ENCODE measurements at regions not wholly inside any gene's neighbourhood (a gene's known extent, or its start where the extent isn't known, plus 50 kb on each side); places are given as distances from the start of the nearest gene placed in this dataset.

GRCh38 chr4:26227601-26228229 lies 93.1 kb upstream of the RBPJ start:
- Histone ChIP-seq H3K27ac (no peak overlapping the region), H3K27me3 (no peaks in the 10 kb centered on the region), H3K36me3 (no peaks in the 10 kb centered on the region), H3K4me3 (no peak overlapping the region), H3K9me3 (no peaks in the 10 kb centered on the region), H3K4me1 (no peaks in the 10 kb centered on the region)
- intact Hi-C loops (cut with DNase I; ENCODE audit: low total_unique reads) (no loop called here), in situ Hi-C loops (cut with MboI; ENCODE audit: low sequenced_read_pairs in 4 of 4) (no loop called here)
- ATAC-seq, result no peak
- no peak for DNase-seq
- TF ChIP-seq POLR2A (IDR thresholded peaks at IDR 0.05), result no peak
- TF ChIP-seq CTCF (IDR thresholded peaks at IDR 0.05 in 4 of 5, conservative IDR thresholded peaks at IDR 0.05 in 1 of 5), result no peak

- TF ChIP-seq CTCF (IDR thresholded peaks at IDR 0.05 in 4 of 5, conservative IDR thresholded peaks at IDR 0.05 in 1 of 5), result no peak
- no peak for TF ChIP-seq POLR2A (IDR thresholded peaks at IDR 0.05)
- intact Hi-C loops (cut with DNase I; ENCODE audit: low total_unique reads) (no loop called here), in situ Hi-C loops (cut with MboI; ENCODE audit: low sequenced_read_pairs in 4 of 4) (no loop called here)
- no peaks in the 10 kb centered on the region for H3K36me3 ChIP-seq
- ATAC-seq, result peak; percentile 30 to 52
- no peak for DNase-seq
- no peak overlapping the region for H3K4me3 ChIP-seq
- no peaks in the 10 kb centered on the region for H3K27me3 ChIP-seq
- H3K9me3 ChIP-seq, result no peaks in the 10 kb centered on the region
- no peaks in the 10 kb centered on the region for H3K4me1 ChIP-seq
- no peak overlapping the region for H3K27ac ChIP-seq
These were observed 91.9 kb upstream of the RBPJ start for GRCh38 chr4:26228883-26229282.

GRCh38 chr4:26229974-26230373 lies 90.8 kb upstream of the RBPJ start:
- DNase-seq, result no peak
- H3K9me3 ChIP-seq, result no peaks in the 10 kb centered on the region

GRCh38 chr4:26233350-26233749 lies 87.5 kb upstream of the RBPJ start:
- in situ Hi-C loops (cut with MboI; ENCODE audit: low sequenced_read_pairs in 4 of 4) (no loop called here), intact Hi-C loops (cut with DNase I; ENCODE audit: low total_unique reads) (no loop called here)
- Histone ChIP-seq H3K9me3 (no peaks in the 10 kb centered on the region), H3K4me3 (no peak overlapping the region), H3K27ac (no peak overlapping the region), H3K4me1 (peaks cover 2 to 4% of the 10 kb centered on the region in 2 donors), H3K27me3 (no peaks in the 10 kb centered on the region), H3K36me3 (no peaks in the 10 kb centered on the region)
- DNase-seq (no peak), ATAC-seq (no peak)
- TF ChIP-seq CTCF (IDR thresholded peaks at IDR 0.05 in 4 of 5, conservative IDR thresholded peaks at IDR 0.05 in 1 of 5), result no peak
- TF ChIP-seq POLR2A (IDR thresholded peaks at IDR 0.05), result no peak

More at GRCh38 chr4:26229974-26230373, 90.8 kb upstream of the RBPJ start:
- Histone ChIP-seq H3K36me3 (no peaks in the 10 kb centered on the region), H3K4me3 (no peak overlapping the region), H3K4me1 (no peaks in the 10 kb centered on the region), H3K27me3 (no peaks in the 10 kb centered on the region), H3K27ac (no peak overlapping the region)
- ATAC-seq, result no peak
- TF ChIP-seq CTCF (IDR thresholded peaks at IDR 0.05 in 4 of 5, conservative IDR thresholded peaks at IDR 0.05 in 1 of 5) (no peak), POLR2A (IDR thresholded peaks at IDR 0.05) (no peak)
- in situ Hi-C loops (cut with MboI; ENCODE audit: low sequenced_read_pairs in 4 of 4) (no loop called here), intact Hi-C loops (cut with DNase I; ENCODE audit: low total_unique reads) (no loop called here)

GRCh38 chr4:26235500-26235899 lies 85.3 kb upstream of the RBPJ start:
- intact Hi-C loops (cut with DNase I; ENCODE audit: low total_unique reads), result no loop called here
- DNase-seq (peak; percentile 9 to 56), ATAC-seq (peak; percentile 29 to 67)
- no peak overlapping the region for H3K27ac ChIP-seq
- TF ChIP-seq POLR2A (IDR thresholded peaks at IDR 0.05) (no peak), CTCF (IDR thresholded peaks at IDR 0.05 in 4 of 5, conservative IDR thresholded peaks at IDR 0.05 in 1 of 5) (no peak)
- H3K9me3 ChIP-seq, result no peaks in the 10 kb centered on the region
- H3K4me1 ChIP-seq, result peaks cover 11 to 12% of the 10 kb centered on the region in 2 donors
- no peaks in the 10 kb centered on the region for H3K27me3 ChIP-seq
- in situ Hi-C loops (cut with MboI; ENCODE audit: low sequenced_read_pairs in 4 of 4), result no loop called here
- no peaks in the 10 kb centered on the region for H3K36me3 ChIP-seq
- no peak overlapping the region for H3K4me3 ChIP-seq
